WERI-Rb-1 (cell line): ENCODE measurements at regions not wholly inside any gene's neighbourhood (a gene's known extent, or its start where the extent isn't known, plus 50 kb on each side); places are given as distances from the start of the nearest gene placed in this dataset.

ENCODE experiments used
- DNase-seq: peaks from one replicate; pipeline ENCODE4 v3.0.0-alpha.2; 2020
- H3K27ac ChIP-seq: fragments of 250-450 bp; sonication (Bioruptor Pico); 2 replicates; pipeline ENCODE4 v1.5.1; 2020; ENCODE audit warnings: mild to moderate bottlenecking, moderate library complexity
- H3K27me3 ChIP-seq: fragments of 250-450 bp; sonication (Bioruptor Pico); 2 replicates; pipeline ENCODE4 v1.5.1; 2021; ENCODE audit warnings: mild to moderate bottlenecking, low read depth, moderate library complexity; ENCODE audit not compliant: insufficient read depth, severe bottlenecking
- H3K36me3 ChIP-seq: fragments of 250-450 bp; sonication (Bioruptor Pico); 2 replicates; pipeline ENCODE4 v1.5.1; 2020; ENCODE audit warnings: mild to moderate bottlenecking, moderate library complexity
- H3K4me3 ChIP-seq: 2 replicates; pipeline ENCODE4 v1.5.1; 2011; ENCODE audit warnings: low read depth, mild to moderate bottlenecking, control low read depth, low read length
- H3K9me3 ChIP-seq: fragments of 250-450 bp; sonication (Bioruptor Pico); 2 replicates; pipeline ENCODE4 v1.5.1; 2021; ENCODE audit warnings: mild to moderate bottlenecking, moderate library complexity; ENCODE audit not compliant: severe bottlenecking
- TF ChIP-seq, protein P1 (sequence below): IDR thresholded peaks from 2 replicates; pipeline ENCODE4 v1.5.1; 2011; ENCODE audit warnings: low read depth, mild to moderate bottlenecking, control low read depth, inconsistent platforms, low read length

GRCh38 chr22:49427941-49428340, 399.7 kb downstream of the BRD1 start:
- TF ChIP-seq, protein P1, sequence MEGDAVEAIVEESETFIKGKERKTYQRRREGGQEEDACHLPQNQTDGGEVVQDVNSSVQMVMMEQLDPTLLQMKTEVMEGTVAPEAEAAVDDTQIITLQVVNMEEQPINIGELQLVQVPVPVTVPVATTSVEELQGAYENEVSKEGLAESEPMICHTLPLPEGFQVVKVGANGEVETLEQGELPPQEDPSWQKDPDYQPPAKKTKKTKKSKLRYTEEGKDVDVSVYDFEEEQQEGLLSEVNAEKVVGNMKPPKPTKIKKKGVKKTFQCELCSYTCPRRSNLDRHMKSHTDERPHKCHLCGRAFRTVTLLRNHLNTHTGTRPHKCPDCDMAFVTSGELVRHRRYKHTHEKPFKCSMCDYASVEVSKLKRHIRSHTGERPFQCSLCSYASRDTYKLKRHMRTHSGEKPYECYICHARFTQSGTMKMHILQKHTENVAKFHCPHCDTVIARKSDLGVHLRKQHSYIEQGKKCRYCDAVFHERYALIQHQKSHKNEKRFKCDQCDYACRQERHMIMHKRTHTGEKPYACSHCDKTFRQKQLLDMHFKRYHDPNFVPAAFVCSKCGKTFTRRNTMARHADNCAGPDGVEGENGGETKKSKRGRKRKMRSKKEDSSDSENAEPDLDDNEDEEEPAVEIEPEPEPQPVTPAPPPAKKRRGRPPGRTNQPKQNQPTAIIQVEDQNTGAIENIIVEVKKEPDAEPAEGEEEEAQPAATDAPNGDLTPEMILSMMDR: no peak
- Histone ChIP-seq H3K4me3 (no peak overlapping the region), H3K27ac (no peak overlapping the region), H3K9me3 (no peaks in the 10 kb centered on the region), H3K27me3 (no peaks in the 10 kb centered on the region), H3K36me3 (no peaks in the 10 kb centered on the region)
- DNase-seq: no peak

DNA sequence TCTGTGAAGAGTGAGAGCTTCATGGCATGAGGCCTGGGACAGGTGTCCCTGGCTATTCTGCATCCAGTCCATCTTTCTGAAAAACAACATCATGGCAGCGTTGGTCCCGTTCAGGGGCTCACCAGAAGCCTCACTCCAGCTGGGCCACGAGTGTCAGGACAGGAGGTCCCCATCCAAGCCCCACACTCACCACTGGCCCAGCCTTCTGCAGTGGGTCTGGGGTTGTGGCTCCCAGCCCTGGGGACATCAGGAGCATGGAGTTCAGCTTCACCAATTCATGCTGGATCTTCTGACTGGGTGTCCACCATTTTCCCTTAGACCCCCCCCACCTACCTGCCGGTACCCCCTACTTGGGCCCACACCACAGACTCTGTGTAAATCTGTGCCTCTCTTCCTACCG, 400.3 kb downstream of the BRD1 start:
- no peak overlapping the region for H3K4me3 ChIP-seq
- DNase-seq: no peak
- no peak overlapping the region for H3K27ac ChIP-seq
- H3K27me3 ChIP-seq: no peaks in the 10 kb centered on the region
- H3K9me3 ChIP-seq: no peaks in the 10 kb centered on the region
- TF ChIP-seq, protein P1: no peak
- H3K36me3 ChIP-seq: no peaks in the 10 kb centered on the region

DNA sequence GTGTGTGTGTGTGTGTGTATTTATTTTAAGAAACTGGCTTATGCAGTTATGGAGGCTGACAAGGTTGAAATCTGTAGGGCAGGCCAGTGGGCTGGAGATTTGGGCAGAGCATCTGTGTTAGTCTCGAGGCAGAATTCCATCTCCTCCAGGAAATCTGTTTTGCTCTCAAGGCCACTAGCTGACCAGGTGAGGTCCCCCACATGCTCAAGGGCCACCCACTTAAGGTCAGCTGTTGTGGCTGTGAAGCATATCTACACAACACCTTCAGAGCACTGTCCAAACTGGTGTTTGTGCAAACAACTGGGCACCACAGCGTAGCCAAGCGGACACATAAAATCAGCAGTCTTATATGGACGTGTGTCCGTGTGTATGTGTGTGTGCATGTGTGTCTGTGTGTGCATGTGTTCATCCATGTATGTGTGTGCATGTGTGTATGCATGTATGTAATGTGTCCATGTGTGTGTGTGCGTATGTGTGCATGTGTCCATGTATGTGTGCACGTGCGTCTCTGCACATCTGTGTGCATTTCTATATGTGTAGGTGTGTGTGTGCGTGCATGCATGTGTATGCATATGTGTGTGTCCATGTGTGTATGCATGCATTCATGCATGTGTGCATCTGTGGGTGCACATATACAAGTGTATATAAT, 400.9 kb downstream of the BRD1 start:
- Histone ChIP-seq H3K27me3 (no peaks in the 10 kb centered on the region), H3K36me3 (no peaks in the 10 kb centered on the region), H3K9me3 (no peaks in the 10 kb centered on the region), H3K4me3 (no peak overlapping the region), H3K27ac (no peak overlapping the region)
- DNase-seq: no peak
- TF ChIP-seq, protein P1: no peak

DNA sequence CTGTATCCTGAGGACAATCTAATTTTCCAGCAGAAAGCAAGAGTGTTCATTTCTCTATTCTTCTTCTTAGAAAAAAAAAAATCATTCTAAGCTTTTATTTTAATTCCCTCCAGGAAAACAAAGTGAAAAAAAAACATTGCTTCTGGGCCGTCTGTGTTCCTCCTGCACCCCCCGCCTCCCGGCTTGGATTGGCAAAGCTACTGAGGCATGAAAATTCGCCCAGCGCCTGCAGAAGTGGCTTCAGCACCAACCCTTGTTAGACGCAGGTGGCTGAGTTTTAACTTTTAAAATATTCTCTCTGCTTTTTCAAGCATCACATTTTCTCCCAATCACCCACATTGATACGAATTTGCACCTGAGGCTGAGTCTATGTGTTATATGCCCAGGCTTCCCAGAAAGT, 401.6 kb downstream of the BRD1 start:
- H3K27ac ChIP-seq: no peak overlapping the region
- no peak for DNase-seq
- H3K36me3 ChIP-seq: no peaks in the 10 kb centered on the region
- TF ChIP-seq, protein P1: no peak
- peaks cover under 1% of the 10 kb centered on the region for H3K9me3 ChIP-seq
- no peaks in the 10 kb centered on the region for H3K27me3 ChIP-seq
- H3K4me3 ChIP-seq: no peak overlapping the region

- H3K27me3 ChIP-seq: no peaks in the 10 kb centered on the region
- H3K36me3 ChIP-seq: no peaks in the 10 kb centered on the region
- TF ChIP-seq, protein P1: no peak
- no peak overlapping the region for H3K4me3 ChIP-seq
- DNase-seq: no peak
- H3K9me3 ChIP-seq: peaks cover 4% of the 10 kb centered on the region
- H3K27ac ChIP-seq: no peak overlapping the region
These were observed 402.3 kb downstream of the BRD1 start for GRCh38 chr22:49425356-49425755.

- H3K4me3 ChIP-seq: no peak overlapping the region
- TF ChIP-seq, protein P1: no peak
- no peaks in the 10 kb centered on the region for H3K36me3 ChIP-seq
- no peak for DNase-seq
- no peak overlapping the region for H3K27ac ChIP-seq
- H3K27me3 ChIP-seq: no peaks in the 10 kb centered on the region
- H3K9me3 ChIP-seq: peaks cover 4% of the 10 kb centered on the region
These were observed 402.8 kb downstream of the BRD1 start for GRCh38 chr22:49424893-49425270.
